Endothelial cell of umbilical vein (primary cell): ENCODE measurements at regions not wholly inside any gene's neighbourhood (a gene's known extent, or its start where the extent isn't known, plus 50 kb on each side); places are given as distances from the start of the nearest gene placed in this dataset.

ENCODE experiments used
- CTCF ChIP-seq, 2 donors: IDR thresholded peaks; 1 replicate in 1 of 2; 2 replicates in 1 of 2; pipeline ENCODE4 v1.5.1; 2011; ENCODE audit warnings: low read length in 2 of 2, mild to moderate bottlenecking in 2 of 2, moderate library complexity in 2 of 2, control low read depth in 1 of 2, inconsistent platforms in 1 of 2, low read depth in 1 of 2; ENCODE audit not compliant: insufficient read depth in 1 of 2; ENCODE audit errors: extremely low read depth in 1 of 2
- EZH2 ChIP-seq: IDR thresholded peaks from 2 replicates; pipeline ENCODE4 v1.6.1; 2012; ENCODE audit warnings: borderline replicate concordance, low read depth, mild to moderate bottlenecking, moderate library complexity, low read length, inconsistent platforms; ENCODE audit not compliant: severe bottlenecking
- FOS ChIP-seq: IDR thresholded peaks from 2 replicates; pipeline ENCODE4 v1.6.1; 2011; ENCODE audit warnings: mild to moderate bottlenecking, low read length, moderate library complexity, borderline replicate concordance; ENCODE audit not compliant: insufficient read depth
- MAX ChIP-seq: IDR thresholded peaks from 2 replicates; pipeline ENCODE4 v1.6.1; 2011; ENCODE audit not compliant: insufficient read depth, insufficient read length
- POLR2A ChIP-seq: IDR thresholded peaks from 2 replicates; pipeline ENCODE4 v1.6.1; 2012; ENCODE audit warnings: low read depth, mild to moderate bottlenecking, control low read depth, low read length
- POLR2AphosphoS5 ChIP-seq: IDR thresholded peaks from 2 replicates; pipeline ENCODE4 v1.6.1; 2012; ENCODE audit warnings: low read depth, mild to moderate bottlenecking, control low read depth, low read length, moderate library complexity; ENCODE audit not compliant: insufficient read depth

DNA sequence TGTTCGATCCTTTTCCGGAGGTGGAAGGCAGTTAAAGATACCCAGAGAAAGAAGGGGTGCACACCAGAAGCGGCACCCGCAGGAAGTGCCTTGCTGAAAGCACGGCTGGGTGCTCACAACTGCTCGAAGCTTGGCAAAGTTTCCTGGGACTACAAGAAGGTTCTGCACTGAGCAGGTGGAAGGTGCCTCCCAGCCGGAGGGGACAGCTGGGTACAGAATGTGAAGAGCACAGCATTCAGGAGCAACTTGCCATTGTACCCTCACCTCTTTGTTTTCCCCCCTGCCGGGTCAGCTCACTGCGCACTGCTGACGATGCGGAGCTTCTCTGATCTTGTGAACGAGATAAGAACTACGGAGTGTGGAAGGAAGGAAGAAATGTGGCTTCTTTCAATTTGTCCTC, 289.2 kb downstream of the FBXW7 start:
- TF ChIP-seq CTCF (IDR thresholded peaks at IDR 0.05; ENCODE audit: extremely low read depth in 1 of 2, insufficient read depth in 1 of 2, low read depth in 1 of 2, low read length in 2 of 2) (no peak), POLR2AphosphoS5 (no peak), MAX (no peak), POLR2A (no peak), EZH2 (no peak), FOS (no peak)
